KMS-11 (cell line): ENCODE measurements at regions not wholly inside any gene's neighbourhood (a gene's known extent, or its start where the extent isn't known, plus 50 kb on each side); places are given as distances from the start of the nearest gene placed in this dataset.

Experiments
- H2AFZ ChIP-seq: fragments of 200-600 bp; sonication (generic); 2 replicates; pipeline ENCODE4 v1.6.1; 2016; ENCODE audit warnings: antibody characterized with exemption, mixed run types, low read depth
- H3K27ac ChIP-seq: fragments of 200-600 bp; sonication (generic); 2 replicates; pipeline ENCODE4 v1.6.1; 2016; ENCODE audit warnings: mild to moderate bottlenecking, mixed run types
- H3K27me3 ChIP-seq: fragments of 200-600 bp; sonication (generic); 2 replicates; pipeline ENCODE4 v1.6.1; 2017; ENCODE audit warnings: mild to moderate bottlenecking, low read depth, mixed run types, moderate library complexity; ENCODE audit not compliant: insufficient read depth
- H3K36me3 ChIP-seq: fragments of 200-600 bp; sonication (generic); 2 replicates; pipeline ENCODE4 v1.6.1; 2017; ENCODE audit warnings: mild to moderate bottlenecking, mixed run types; ENCODE audit not compliant: insufficient read depth
- H3K4me1 ChIP-seq: fragments of 200-600 bp; sonication (generic); 2 replicates; pipeline ENCODE4 v1.6.1; 2016; ENCODE audit warnings: mild to moderate bottlenecking, low read depth, mixed run types; ENCODE audit not compliant: poor library complexity, severe bottlenecking
- H3K4me2 ChIP-seq: fragments of 200-600 bp; sonication (generic); 2 replicates; pipeline ENCODE4 v1.7.0; 2016; ENCODE audit warnings: mild to moderate bottlenecking, mixed run types
- H3K4me3 ChIP-seq: fragments of 200-600 bp; sonication (generic); IDR thresholded peaks from 2 replicates; pipeline ENCODE4 v1.6.1; 2017; ENCODE audit warnings: low read depth, low read length, mixed read lengths; ENCODE audit not compliant: insufficient read depth
- H3K79me2 ChIP-seq: fragments of 200-600 bp; sonication (generic); 2 replicates; pipeline ENCODE4 v1.6.1; 2016; ENCODE audit warnings: low read depth, mixed run types; ENCODE audit not compliant: insufficient read depth
- H3K9ac ChIP-seq: fragments of 200-600 bp; sonication (generic); 2 replicates; pipeline ENCODE4 v1.6.1; 2016; ENCODE audit warnings: mild to moderate bottlenecking, mixed run types
- H4K20me1 ChIP-seq: fragments of 200-600 bp; sonication (generic); 2 replicates; pipeline ENCODE4 v1.6.1; 2016; ENCODE audit warnings: mild to moderate bottlenecking, mixed run types; ENCODE audit not compliant: insufficient read depth
- TF ChIP-seq, protein P1 (sequence below): fragments of 200-600 bp; sonication (generic); conservative IDR thresholded peaks from 2 replicates; pipeline ENCODE4 v1.6.1; 2017; ENCODE audit warnings: low read depth, mild to moderate bottlenecking, antibody characterized with exemption, low read length, moderate library complexity, mixed read lengths

DNA sequence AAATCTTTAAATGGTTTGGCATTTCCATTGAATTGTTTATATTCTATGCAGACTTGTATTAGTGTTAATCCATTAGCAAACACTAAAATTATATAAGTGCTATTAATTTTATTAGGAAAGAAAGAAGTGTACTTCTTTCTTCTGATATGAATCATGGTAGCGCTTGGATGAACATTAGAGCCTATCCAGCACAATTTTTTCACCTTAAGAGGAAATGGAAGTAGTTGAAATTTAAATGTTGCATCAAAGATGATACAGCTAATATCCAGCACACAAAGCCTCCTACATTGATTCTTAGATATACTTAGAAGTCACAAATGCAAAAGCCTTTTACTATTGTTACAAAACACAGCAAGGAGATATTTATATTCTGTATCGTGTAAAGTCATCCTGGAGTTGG is 174.5 kb downstream of the AHR start:
- no peak overlapping the region for H3K4me3 ChIP-seq
- no peak overlapping the region for H3K27ac ChIP-seq
- no peaks in the 10 kb centered on the region for H3K36me3 ChIP-seq
- no peaks in the 10 kb centered on the region for H3K79me2 ChIP-seq
- no peak overlapping the region for H3K4me2 ChIP-seq
- H2AFZ ChIP-seq = no peak overlapping the region
- no peak overlapping the region for H3K9ac ChIP-seq
- TF ChIP-seq, protein P1, sequence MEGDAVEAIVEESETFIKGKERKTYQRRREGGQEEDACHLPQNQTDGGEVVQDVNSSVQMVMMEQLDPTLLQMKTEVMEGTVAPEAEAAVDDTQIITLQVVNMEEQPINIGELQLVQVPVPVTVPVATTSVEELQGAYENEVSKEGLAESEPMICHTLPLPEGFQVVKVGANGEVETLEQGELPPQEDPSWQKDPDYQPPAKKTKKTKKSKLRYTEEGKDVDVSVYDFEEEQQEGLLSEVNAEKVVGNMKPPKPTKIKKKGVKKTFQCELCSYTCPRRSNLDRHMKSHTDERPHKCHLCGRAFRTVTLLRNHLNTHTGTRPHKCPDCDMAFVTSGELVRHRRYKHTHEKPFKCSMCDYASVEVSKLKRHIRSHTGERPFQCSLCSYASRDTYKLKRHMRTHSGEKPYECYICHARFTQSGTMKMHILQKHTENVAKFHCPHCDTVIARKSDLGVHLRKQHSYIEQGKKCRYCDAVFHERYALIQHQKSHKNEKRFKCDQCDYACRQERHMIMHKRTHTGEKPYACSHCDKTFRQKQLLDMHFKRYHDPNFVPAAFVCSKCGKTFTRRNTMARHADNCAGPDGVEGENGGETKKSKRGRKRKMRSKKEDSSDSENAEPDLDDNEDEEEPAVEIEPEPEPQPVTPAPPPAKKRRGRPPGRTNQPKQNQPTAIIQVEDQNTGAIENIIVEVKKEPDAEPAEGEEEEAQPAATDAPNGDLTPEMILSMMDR = no peak
- H3K27me3 ChIP-seq = no peaks in the 10 kb centered on the region
- H3K4me1 ChIP-seq = no peaks in the 10 kb centered on the region
- H4K20me1 ChIP-seq = no peaks in the 10 kb centered on the region

DNA sequence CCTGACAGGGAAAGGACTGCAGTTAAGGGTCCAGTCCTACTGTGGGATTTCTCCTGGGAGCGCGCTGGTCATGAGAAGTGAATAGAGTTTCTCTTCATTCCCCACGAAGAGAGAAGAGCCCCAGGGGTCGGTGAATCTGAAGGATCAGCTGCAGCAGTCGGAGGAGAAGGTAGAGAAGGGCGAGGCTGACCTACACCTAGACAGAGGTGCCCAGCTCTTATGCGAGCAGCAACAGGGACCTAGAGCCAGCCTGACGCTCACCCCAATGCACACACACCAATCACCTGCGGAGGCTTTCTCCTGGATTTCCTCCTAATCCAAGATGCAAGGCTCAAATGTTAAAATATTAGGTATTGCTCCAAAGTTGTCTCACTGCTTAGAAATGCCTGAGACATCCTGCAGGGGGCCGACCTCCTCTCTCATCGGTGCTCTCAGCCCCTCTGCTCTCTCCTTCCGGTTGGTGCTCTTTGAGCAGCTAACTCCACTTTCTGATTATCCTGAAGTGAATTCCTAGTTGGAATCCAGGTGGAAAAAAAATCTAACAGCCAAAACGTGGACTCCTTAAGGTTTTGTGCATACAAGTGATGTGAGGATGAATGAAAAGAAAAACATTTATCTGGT is 176.4 kb downstream of the AHR start:
- no peak overlapping the region for H3K9ac ChIP-seq
- H3K79me2 ChIP-seq = no peaks in the 10 kb centered on the region
- no peaks in the 10 kb centered on the region for H3K27me3 ChIP-seq
- H3K27ac ChIP-seq = no peak overlapping the region
- H3K4me3 ChIP-seq = no peak overlapping the region
- no peaks in the 10 kb centered on the region for H3K4me1 ChIP-seq
- no peak overlapping the region for H3K4me2 ChIP-seq
- no peaks in the 10 kb centered on the region for H3K36me3 ChIP-seq
- H4K20me1 ChIP-seq = no peaks in the 10 kb centered on the region
- TF ChIP-seq, protein P1 = no peak
- no peak overlapping the region for H2AFZ ChIP-seq

DNA sequence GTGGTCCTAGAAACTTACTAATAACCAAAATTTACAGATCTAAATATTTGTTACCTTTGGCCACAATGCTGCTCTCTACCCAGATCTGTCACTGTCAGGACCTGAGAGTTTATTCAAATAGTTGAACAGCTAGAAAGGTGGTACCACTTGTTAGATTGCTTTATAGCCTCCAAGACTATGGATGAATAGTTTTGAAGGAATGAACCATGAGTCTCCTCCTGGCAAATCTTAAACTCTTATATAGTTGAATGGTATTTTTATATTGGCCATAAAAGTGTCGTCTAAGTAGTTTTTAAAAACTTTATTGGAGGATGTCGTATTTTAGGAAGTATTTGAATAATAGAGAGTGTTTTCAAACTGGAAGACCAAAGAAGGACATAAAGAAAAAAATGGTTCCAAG is 178.7 kb downstream of the AHR start:
- Histone ChIP-seq H3K27ac (no peak overlapping the region), H3K9ac (no peak overlapping the region), H2AFZ (no peak overlapping the region), H3K79me2 (no peaks in the 10 kb centered on the region), H3K4me2 (no peak overlapping the region), H3K4me1 (no peaks in the 10 kb centered on the region), H3K36me3 (no peaks in the 10 kb centered on the region), H3K27me3 (no peaks in the 10 kb centered on the region), H3K4me3 (no peak overlapping the region), H4K20me1 (no peaks in the 10 kb centered on the region)
- TF ChIP-seq, protein P1 = no peak

DNA sequence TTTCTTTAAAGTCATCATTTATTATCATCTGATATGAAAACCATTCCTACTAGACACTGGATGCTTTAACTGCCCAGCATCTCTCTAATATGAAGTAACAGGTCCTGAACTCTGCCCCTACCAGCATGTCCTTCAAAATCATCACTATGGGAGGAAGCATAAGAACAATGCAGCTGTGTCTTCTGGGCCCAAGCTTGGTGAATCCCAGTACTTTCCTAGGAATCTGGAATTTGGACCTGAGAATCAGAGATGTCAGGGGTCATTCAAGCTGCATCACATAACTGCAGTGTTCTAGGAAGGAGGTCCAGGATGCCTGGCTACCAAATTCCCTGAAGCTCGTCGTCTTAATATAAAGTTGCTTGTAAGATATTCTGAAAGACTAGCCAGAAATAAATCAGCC is 182.7 kb downstream of the AHR start:
- H4K20me1 ChIP-seq = no peaks in the 10 kb centered on the region
- H3K4me2 ChIP-seq = no peak overlapping the region
- H3K27me3 ChIP-seq = no peaks in the 10 kb centered on the region
- H3K4me3 ChIP-seq = no peak overlapping the region
- H3K4me1 ChIP-seq = no peaks in the 10 kb centered on the region
- no peak overlapping the region for H3K27ac ChIP-seq
- no peaks in the 10 kb centered on the region for H3K36me3 ChIP-seq
- H3K79me2 ChIP-seq = no peaks in the 10 kb centered on the region
- no peak overlapping the region for H3K9ac ChIP-seq
- no peak overlapping the region for H2AFZ ChIP-seq
- TF ChIP-seq, protein P1 = no peak
